OCI-LY1 (cell line): ENCODE measurements at regions not wholly inside any gene's neighbourhood (a gene's known extent, or its start where the extent isn't known, plus 50 kb on each side); places are given as distances from the start of the nearest gene placed in this dataset.

Source experiments
- CTCF ChIP-seq: fragments of 200-600 bp; sonication (generic), shearing (Covaris generic); IDR thresholded peaks from 2 replicates; pipeline ENCODE4 v1.5.1; 2017; ENCODE audit warnings: mild to moderate bottlenecking, antibody characterized with exemption, low read length, moderate library complexity, mixed read lengths
- EZH2 ChIP-seq: fragments of 200-600 bp; sonication (generic), shearing (Covaris generic); IDR thresholded peaks from 2 replicates; pipeline ENCODE4 v1.8.0; 2017; ENCODE audit warnings: borderline replicate concordance, mixed run types, mild to moderate bottlenecking, antibody characterized with exemption, low read length, moderate library complexity, mixed read lengths

GRCh38 chr16:86889974-86890373 lies 311.6 kb downstream of the FOXL1 start:
- no peak for TF ChIP-seq CTCF
- no peak for TF ChIP-seq EZH2
